DMS 273 (cell line): ENCODE measurements at regions not wholly inside any gene's neighbourhood (a gene's known extent, or its start where the extent isn't known, plus 50 kb on each side); places are given as distances from the start of the nearest gene placed in this dataset.

Experiments
- DNase-seq: peaks from one replicate; lab custom pipeline; 2025; ENCODE audit not compliant: unreplicated experiment; lab: John Stamatoyannopoulos, UW

- no peak for DNase-seq
Observed at GRCh38 chr9:108724122-108724521, 131.7 kb downstream of the ACTL7B start.

GRCh38 chr9:108722396-108722795 lies 133.4 kb downstream of the ACTL7B start:
- no peak for DNase-seq

GRCh38 chr9:108720191-108720642 lies 135.6 kb downstream of the ACTL7B start:
- no peak for DNase-seq

GRCh38 chr9:108710424-108710823 lies 145.4 kb downstream of the ACTL7B start:
- DNase-seq: no peak

GRCh38 chr9:108709997-108710396 lies 145.8 kb downstream of the ACTL7B start:
- no peak for DNase-seq

GRCh38 chr9:108709126-108709525 lies 146.7 kb downstream of the ACTL7B start:
- no peak for DNase-seq

- no peak for DNase-seq
Observed at GRCh38 chr9:108708448-108708847, 147.3 kb downstream of the ACTL7B start.

- DNase-seq: no peak
Observed at GRCh38 chr9:108707120-108707519, 148.7 kb downstream of the ACTL7B start.

- no peak for DNase-seq
Observed at GRCh38 chr9:108704156-108704852, 151.5 kb downstream of the ACTL7B start.

- DNase-seq: no peak
Observed at GRCh38 chr9:108703429-108703828, 152.4 kb downstream of the ACTL7B start.

- no peak for DNase-seq
Observed at GRCh38 chr9:108702681-108703080, 153.1 kb downstream of the ACTL7B start.

- no peak for DNase-seq
Observed at GRCh38 chr9:108698801-108699200, 157.0 kb downstream of the ACTL7B start.

GRCh38 chr9:108698231-108698630 lies 157.6 kb downstream of the ACTL7B start:
- DNase-seq: no peak

GRCh38 chr9:108696156-108696555 lies 159.6 kb downstream of the ACTL7B start:
- DNase-seq: no peak

- DNase-seq: no peak
Observed at GRCh38 chr9:108694170-108694569, 161.6 kb downstream of the ACTL7B start.

- no peak for DNase-seq
Observed at GRCh38 chr9:108691614-108692013, 164.2 kb downstream of the ACTL7B start.

- DNase-seq: no peak
Observed at GRCh38 chr9:108688676-108689075, 167.1 kb downstream of the ACTL7B start.

GRCh38 chr9:108688051-108688450 lies 167.7 kb downstream of the ACTL7B start:
- no peak for DNase-seq

- DNase-seq: peak; percentile 72
Observed at GRCh38 chr9:108687006-108687987, 168.5 kb downstream of the ACTL7B start.

- peak; percentile 3 for DNase-seq
Observed at GRCh38 chr9:108684288-108685025, 171.3 kb downstream of the ACTL7B start.

GRCh38 chr9:108683245-108683644 lies 172.5 kb downstream of the ACTL7B start:
- no peak for DNase-seq
